ENCODE measurements at regions not wholly inside any gene's neighbourhood (a gene's known extent, or its start where the extent isn't known, plus 50 kb on each side); places are given as distances from the start of the nearest gene placed in this dataset.

GRCh38 chr5:145166110-145166509, 669.0 kb downstream of the PRELID2 start:
- no peak for FAIRE-seq

DNA sequence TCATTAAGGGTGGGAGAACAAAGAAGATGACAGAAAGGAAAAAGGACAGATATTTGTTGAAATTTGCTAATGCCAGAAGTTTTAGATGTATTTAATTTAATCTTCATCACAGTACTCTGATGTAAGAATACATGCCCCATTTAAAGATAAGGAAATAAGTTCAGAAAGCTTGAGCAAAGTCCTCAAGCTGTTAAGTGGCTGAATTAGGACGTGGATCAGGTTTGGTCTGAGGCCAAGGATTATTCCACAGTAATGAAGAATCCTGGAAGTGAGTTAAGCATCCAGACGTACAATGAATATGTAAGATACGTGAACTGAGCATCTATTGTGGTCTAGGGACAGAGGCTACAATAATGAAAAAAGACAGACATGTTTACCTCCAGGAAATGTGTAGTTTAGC, 671.3 kb downstream of the PRELID2 start:
- FAIRE-seq, result no peak

DNA sequence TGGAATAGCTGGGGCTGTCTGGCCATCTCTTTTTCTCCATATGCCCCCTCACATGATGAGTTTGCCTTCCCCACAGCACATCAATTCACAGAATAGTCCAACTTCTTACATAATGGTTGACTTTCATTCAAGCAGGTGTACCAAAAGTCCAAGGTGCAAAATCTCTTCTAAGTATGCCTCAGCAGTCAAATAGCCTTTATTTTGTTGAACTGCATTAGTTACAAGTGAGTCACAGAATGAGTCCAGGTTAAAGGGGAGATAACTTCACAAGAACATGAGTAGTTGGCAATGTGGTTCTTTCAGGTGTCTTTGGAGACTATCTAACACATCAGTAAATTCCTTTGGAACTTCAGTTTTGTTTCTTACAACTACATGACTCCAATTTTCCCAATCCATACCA, 672.5 kb downstream of the PRELID2 start:
- no peak for FAIRE-seq

GRCh38 chr5:145161391-145161790, 673.8 kb downstream of the PRELID2 start:
- no peak for FAIRE-seq

- no peak for FAIRE-seq
These were observed 674.5 kb downstream of the PRELID2 start for GRCh38 chr5:145160679-145161078.

DNA sequence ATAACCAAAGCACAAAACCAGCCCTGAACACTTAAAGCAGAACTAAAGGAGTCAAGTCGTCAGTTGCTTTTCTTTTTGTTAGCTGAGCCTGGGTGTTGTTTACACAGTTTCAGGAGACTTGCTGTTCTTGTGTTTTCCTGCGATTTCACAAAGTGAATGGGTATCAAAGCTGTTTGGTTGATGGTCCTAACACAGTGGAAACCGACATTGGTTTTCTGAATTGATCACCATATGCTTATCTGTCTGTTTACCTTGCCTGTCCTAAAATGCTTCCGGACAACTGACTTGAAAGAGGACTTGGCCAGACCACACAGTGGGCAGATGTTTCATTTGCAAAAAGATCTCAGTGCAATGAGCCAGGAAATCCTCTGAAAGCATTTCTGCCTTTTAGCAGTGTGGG, 676.4 kb downstream of the PRELID2 start:
- no peak for FAIRE-seq

DNA sequence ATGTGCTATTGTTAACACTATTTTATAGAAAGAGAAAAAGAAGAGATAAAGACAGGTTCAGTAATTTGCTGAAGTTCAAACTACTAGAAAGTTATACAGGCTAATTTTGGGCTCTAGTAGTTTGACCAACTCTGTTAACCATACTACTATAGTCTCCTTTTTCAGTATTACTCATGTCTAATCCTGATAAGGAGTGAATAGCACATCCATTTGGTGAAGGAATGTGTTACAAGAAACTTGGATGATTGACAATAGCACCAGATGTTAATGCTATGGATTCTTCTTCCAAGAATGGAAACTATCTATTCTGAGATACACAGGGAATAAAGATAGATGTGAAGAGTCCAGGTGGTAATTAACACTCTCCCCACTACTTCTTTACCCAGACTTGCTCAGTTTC, 677.3 kb downstream of the PRELID2 start:
- no peak for FAIRE-seq

- FAIRE-seq, result no peak
These were observed 693.6 kb downstream of the PRELID2 start for GRCh38 chr5:145141534-145141933.

GRCh38 chr5:145130996-145131395, 704.1 kb downstream of the PRELID2 start:
- FAIRE-seq, result no peak

GRCh38 chr5:145129797-145130196, 705.3 kb downstream of the PRELID2 start:
- no peak for FAIRE-seq

DNA sequence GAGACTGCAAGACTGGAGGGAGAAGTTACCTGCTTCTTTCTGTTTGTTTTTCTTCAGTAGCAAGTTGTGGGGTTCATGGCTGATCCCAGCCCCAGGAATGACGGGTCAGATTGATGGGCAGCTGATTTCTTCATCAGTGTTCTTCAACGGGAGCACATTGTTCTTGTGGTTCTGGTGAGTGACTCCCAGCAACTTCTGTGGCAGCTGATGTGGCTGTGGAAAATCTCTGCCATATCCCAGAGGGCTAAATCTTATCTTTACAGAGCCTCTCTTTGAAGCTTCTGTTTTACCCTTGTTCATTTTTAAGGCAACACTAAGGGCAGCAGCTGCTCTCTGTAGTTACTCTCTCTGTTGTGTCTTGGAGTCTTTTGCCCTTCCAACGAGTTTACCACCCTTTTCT, 710.3 kb downstream of the PRELID2 start:
- no peak for FAIRE-seq

DNA sequence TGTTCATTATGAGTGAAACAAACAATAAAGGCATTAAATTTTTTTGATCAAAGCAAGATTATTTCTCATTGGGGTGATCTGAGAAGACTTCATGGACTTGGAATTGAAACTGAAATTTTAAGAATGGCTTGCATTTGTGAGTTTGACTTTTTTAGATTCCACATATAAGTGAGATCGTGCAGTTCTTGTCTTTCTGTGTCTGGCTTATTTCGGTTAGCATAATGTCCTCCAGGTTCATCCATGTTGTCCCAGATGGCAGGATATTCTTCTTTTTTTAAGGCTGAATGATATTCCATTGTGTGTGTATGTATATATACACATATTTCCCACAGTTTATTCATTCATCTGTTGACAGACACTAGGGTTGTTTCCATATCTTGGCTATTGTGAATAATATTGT, 716.5 kb downstream of the PRELID2 start:
- FAIRE-seq, result no peak

GRCh38 chr5:145118127-145118526, 717.0 kb downstream of the PRELID2 start:
- FAIRE-seq, result no peak

- no peak for FAIRE-seq
These were observed 717.9 kb downstream of the PRELID2 start for GRCh38 chr5:145117285-145117684.

- no peak for FAIRE-seq
These were observed 723.7 kb downstream of the PRELID2 start for GRCh38 chr5:145111420-145111819.

DNA sequence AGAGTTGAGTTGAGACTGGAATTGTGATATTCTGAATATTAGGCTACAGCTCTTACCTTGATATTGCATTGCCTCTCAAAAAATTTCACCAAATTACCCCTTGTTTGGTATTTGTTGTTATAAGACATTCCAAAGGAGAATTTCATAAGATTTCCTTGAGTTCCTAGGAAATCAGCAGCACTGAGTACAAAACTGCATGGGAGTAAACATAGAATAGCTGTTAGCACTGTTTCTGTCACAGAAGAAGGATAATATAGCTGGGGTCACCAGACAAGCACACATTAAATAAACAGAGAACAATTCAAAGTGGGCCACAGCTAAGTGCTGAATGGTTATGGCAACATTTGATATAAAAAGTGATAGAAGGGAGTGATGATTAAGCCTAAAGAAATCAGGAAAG, 724.3 kb downstream of the PRELID2 start:
- no peak for FAIRE-seq

DNA sequence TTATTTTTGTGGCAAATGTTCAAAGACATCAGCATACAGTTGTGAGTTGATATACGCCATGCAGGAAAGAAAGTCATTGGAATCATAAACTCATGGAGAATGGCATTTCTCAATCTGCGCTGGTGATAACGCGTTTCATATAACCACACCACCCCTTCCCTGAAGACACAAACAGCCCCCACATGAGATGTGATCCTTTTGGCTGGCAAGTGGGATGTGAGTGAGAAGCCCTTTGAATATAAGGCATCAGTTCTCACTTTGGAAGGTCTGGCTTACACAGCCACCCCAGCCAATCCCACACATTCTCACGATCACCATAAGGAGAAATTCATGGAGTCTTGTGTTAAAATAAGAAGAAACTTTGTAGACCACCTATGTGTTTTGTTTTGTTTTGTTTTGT, 725.0 kb downstream of the PRELID2 start:
- no peak for FAIRE-seq

DNA sequence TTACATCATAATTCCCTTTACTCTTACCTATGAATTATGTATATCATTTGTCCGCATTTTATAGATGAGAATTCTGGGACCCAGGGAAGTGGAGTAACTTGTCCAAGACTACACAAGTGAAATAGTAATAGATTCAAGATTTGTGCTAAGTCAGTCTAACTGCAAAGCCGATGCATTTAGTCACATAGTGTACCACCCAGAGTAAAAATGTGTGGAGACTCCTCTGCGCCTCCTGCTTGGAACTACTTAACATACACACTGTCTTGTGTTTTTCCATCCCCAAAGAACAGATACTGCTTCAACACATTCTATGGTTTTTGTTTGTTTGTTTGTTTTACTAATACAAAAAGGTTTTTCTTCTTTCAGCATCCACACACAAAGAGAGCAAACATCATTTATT, 729.8 kb downstream of the PRELID2 start:
- FAIRE-seq, result no peak

GRCh38 chr5:145104106-145104505, 731.0 kb downstream of the PRELID2 start:
- FAIRE-seq, result no peak

DNA sequence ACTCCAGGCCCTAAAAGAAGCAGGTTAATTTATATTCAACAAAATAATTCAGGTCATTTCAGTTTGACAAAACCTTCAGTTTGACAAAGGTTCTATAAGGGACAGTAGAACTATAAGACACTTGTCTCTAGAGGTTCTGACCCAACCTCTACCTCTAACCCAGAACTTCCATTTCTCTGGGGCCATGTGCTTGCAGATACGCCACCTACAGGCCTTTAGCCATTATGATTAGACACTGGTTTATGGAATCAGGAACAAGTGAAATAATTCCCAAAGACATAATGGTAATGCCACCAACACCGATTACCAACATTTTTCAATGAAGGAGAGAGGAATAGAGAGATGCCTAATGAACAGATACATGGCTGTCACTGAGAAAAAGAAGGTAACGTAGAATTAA, 733.9 kb downstream of the PRELID2 start:
- no peak for FAIRE-seq

DNA sequence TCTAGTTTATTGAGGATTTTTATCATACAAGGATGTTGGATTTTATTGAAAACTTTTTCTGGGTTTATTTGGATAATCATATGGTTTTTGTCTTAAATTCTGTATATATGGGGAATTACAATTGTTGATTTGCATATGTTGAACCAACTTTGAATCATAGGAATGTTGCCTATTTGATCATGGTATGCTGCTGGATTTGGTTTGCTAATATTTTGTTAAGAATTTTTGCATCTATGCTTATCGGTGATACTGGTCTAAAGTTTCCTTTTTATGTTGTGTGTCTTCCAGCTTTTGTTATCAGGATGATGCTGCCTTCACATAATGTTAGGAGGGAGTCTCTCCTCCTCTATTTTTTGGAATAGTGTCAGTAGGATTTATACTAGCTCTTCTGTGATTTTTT, 745.0 kb downstream of the PRELID2 start:
- no peak for FAIRE-seq

DNA sequence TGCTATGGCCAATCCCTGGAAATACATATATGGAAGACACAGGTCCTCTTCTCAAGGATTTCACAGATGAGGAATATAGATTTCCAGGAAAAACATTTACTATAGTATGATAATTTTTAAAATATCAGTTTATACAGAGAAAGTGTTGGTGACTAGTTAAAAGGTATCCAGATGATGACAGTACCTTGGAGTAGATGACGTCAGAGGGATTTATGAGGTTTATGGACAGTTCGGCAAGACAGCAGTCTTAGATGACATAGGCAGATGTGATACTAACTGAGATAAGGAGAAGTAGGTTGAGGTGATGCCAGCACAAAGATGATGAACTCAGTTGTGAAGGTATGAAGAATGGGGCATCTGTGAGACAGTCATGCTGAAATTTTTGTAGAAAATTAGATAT, 750.3 kb downstream of the PRELID2 start:
- no peak for FAIRE-seq

DNA sequence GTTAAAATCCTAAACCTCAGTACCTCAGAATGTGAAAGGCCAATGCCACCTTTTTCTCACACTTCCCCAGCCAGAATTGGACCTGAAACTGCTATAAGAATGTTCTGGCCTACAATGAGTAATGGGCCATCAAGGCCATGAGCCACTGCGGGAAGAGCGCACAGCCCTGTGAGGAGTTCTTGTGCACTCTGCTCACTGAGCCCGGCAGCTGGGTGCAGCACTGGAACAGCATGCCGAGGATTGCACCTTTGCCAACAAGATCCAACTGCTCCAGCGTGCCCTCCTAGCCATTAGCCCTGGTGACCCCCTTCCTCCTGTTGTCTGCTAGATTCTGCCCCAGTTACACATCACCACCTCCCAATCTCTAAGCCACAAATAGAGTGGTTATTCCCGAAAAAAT, 758.1 kb downstream of the PRELID2 start:
- FAIRE-seq, result no peak

GRCh38 chr5:145076040-145076439, 759.1 kb downstream of the PRELID2 start:
- no peak for FAIRE-seq

- FAIRE-seq, result no peak
These were observed 762.3 kb downstream of the PRELID2 start for GRCh38 chr5:145072889-145073288.

DNA sequence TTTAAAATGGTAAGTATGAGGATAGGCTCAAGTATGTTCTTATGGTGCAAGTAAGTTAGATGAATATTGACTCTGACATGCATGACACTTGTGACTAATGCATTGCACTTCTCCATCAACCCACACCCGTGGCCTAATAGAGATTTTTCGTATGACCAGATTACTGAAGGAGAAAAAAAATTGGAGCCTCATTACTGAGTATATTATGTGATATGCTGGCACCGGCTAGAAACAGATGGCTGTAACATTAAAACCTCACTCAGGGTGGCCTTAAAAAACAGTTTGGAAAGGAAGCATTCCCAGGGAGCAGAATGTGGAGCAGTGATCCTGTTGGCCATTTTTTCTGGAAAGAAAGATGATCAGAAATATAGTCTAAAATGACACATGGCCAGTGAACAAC, 766.4 kb downstream of the PRELID2 start:
- no peak for FAIRE-seq
